ENCODE measurements at regions not wholly inside any gene's neighbourhood (a gene's known extent, or its start where the extent isn't known, plus 50 kb on each side); places are given as distances from the start of the nearest gene placed in this dataset.

- TF ChIP-seq POLR2A (IDR thresholded peaks at IDR 0.05; ENCODE audit: low read depth, low read length) (no peak), POLR2AphosphoS5 (IDR thresholded peaks at IDR 0.05; ENCODE audit: low read depth, low read length) (no peak), TAF1 (IDR thresholded peaks at IDR 0.05; ENCODE audit: borderline replicate concordance, low read depth, low read length) (no peak)
Measured at GRCh38 chrX:69226459-69227158, 61.4 kb upstream of the PJA1 start.
